ENCODE measurements at regions not wholly inside any gene's neighbourhood (a gene's known extent, or its start where the extent isn't known, plus 50 kb on each side); places are given as distances from the start of the nearest gene placed in this dataset.

GRCh38 chr3:177776661-177777101 lies 579.4 kb upstream of the TBL1XR1 start:
- no peak for DNase-seq (ENCODE audit: low spot score)
- no peaks in the 10 kb centered on the region for H3K9me3 ChIP-seq (ENCODE audit: low read depth, low read length, poor library complexity, severe bottlenecking)
- intact Hi-C loops (cut with micrococcal nuclease; ENCODE audit: unreplicated experiment), result loop anchor here (2.0 to 10.0 kb wide), 5 partner anchors 332 to 722 kb away; partner anchors contain the start of gene TBL1XR1
- peaks cover 25% of the 10 kb centered on the region for H3K4me1 ChIP-seq (ENCODE audit: insufficient read depth, low read length, poor library complexity, severe bottlenecking)
- ChIA-PET POLR2A (ENCODE audit: low non-redundant PET) (no interaction called here), CTCF (no interaction called here)
- no TSS peak for BruUV-seq (replicated peaks)
- H3K27ac ChIP-seq (ENCODE audit: low read depth, low read length, poor library complexity, severe bottlenecking), result no peak overlapping the region
- H3K27me3 ChIP-seq (replicated peaks; ENCODE audit: insufficient read depth, low read depth, low read length, poor library complexity), result no peaks in the 10 kb centered on the region
- no peak overlapping the region for H3K4me3 ChIP-seq (ENCODE audit: low read depth, low read length, poor library complexity, severe bottlenecking)
- TF ChIP-seq, protein P1, sequence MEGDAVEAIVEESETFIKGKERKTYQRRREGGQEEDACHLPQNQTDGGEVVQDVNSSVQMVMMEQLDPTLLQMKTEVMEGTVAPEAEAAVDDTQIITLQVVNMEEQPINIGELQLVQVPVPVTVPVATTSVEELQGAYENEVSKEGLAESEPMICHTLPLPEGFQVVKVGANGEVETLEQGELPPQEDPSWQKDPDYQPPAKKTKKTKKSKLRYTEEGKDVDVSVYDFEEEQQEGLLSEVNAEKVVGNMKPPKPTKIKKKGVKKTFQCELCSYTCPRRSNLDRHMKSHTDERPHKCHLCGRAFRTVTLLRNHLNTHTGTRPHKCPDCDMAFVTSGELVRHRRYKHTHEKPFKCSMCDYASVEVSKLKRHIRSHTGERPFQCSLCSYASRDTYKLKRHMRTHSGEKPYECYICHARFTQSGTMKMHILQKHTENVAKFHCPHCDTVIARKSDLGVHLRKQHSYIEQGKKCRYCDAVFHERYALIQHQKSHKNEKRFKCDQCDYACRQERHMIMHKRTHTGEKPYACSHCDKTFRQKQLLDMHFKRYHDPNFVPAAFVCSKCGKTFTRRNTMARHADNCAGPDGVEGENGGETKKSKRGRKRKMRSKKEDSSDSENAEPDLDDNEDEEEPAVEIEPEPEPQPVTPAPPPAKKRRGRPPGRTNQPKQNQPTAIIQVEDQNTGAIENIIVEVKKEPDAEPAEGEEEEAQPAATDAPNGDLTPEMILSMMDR (conservative IDR thresholded peaks at IDR 0.05; ENCODE audit: low read depth, low read length), result no peak
- TF ChIP-seq EZH2 (IDR thresholded peaks at IDR 0.05; ENCODE audit: borderline replicate concordance, low read depth, low read length, poor library complexity, severe bottlenecking), result no peak
- H3K36me3 ChIP-seq (ENCODE audit: insufficient read depth, low read length, poor library complexity, severe bottlenecking), result no peaks in the 10 kb centered on the region

DNA sequence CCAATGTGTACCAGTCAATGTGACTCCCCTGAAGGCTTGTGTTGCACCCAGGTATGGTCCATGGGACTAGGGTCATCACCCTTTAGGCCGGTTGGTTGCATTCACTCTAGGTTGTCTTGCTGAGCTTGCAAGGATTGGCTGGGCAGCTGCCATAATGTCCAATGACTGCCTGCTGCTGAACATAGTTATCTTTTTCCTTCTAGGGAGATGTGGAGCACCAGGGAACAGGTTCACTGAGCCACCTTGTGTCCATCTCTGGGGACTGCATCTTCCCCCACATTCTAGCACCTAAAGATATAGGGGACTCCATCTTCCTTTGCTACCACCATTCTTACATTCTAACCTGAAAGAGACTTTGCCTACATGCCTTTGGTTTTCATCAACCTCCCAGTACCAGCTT lies 580.4 kb upstream of the TBL1XR1 start:
- BruUV-seq (replicated peaks), result no TSS peak

GRCh38 chr3:177778633-177779032 lies 581.4 kb upstream of the TBL1XR1 start:
- CTCF ChIA-PET, result no interaction called here
- POLR2A ChIA-PET (ENCODE audit: low non-redundant PET), result no interaction called here
- intact Hi-C loops (cut with micrococcal nuclease; ENCODE audit: unreplicated experiment), result loop anchor here (5.0 to 10.0 kb wide), 4 partner anchors 334 to 724 kb away; partner anchors contain the start of gene TBL1XR1
- no peaks in the 10 kb centered on the region for H3K36me3 ChIP-seq (ENCODE audit: insufficient read depth, low read length, poor library complexity, severe bottlenecking)
- BruUV-seq (replicated peaks), result no TSS peak
- H3K27me3 ChIP-seq (replicated peaks; ENCODE audit: insufficient read depth, low read depth, low read length, poor library complexity), result no peaks in the 10 kb centered on the region
- no peaks in the 10 kb centered on the region for H3K9me3 ChIP-seq (ENCODE audit: low read depth, low read length, poor library complexity, severe bottlenecking)
- H3K4me3 ChIP-seq (ENCODE audit: low read depth, low read length, poor library complexity, severe bottlenecking), result no peak overlapping the region
- no peak for TF ChIP-seq EZH2 (IDR thresholded peaks at IDR 0.05; ENCODE audit: borderline replicate concordance, low read depth, low read length, poor library complexity, severe bottlenecking)
- TF ChIP-seq, protein P1 (conservative IDR thresholded peaks at IDR 0.05; ENCODE audit: low read depth, low read length), result no peak
- DNase-seq (ENCODE audit: low spot score), result no peak
- H3K4me1 ChIP-seq (ENCODE audit: insufficient read depth, low read length, poor library complexity, severe bottlenecking), result peaks cover 27% of the 10 kb centered on the region
- H3K27ac ChIP-seq (ENCODE audit: low read depth, low read length, poor library complexity, severe bottlenecking), result no peak overlapping the region

More for the DNA sequence above, 580.4 kb upstream of the TBL1XR1 start:
- no peaks in the 10 kb centered on the region for H3K9me3 ChIP-seq (ENCODE audit: low read depth, low read length, poor library complexity, severe bottlenecking)
- ChIA-PET CTCF (interaction anchor here (0.5 to 0.7 kb wide), 2 partner anchors 418 to 727 kb away, joined by 5 read pairs; no protein-coding TSS in a partner anchor), POLR2A (ENCODE audit: low non-redundant PET) (no interaction called here)
- peak; percentile 84 for DNase-seq (ENCODE audit: low spot score)
- no peaks in the 10 kb centered on the region for H3K27me3 ChIP-seq (replicated peaks; ENCODE audit: insufficient read depth, low read depth, low read length, poor library complexity)
- no peak for TF ChIP-seq EZH2 (IDR thresholded peaks at IDR 0.05; ENCODE audit: borderline replicate concordance, low read depth, low read length, poor library complexity, severe bottlenecking)
- TF ChIP-seq, protein P1 (conservative IDR thresholded peaks at IDR 0.05; ENCODE audit: low read depth, low read length), result peak; percentile 81
- peaks cover 27% of the 10 kb centered on the region for H3K4me1 ChIP-seq (ENCODE audit: insufficient read depth, low read length, poor library complexity, severe bottlenecking)
- intact Hi-C loops (cut with micrococcal nuclease; ENCODE audit: unreplicated experiment), result loop anchor here (2.0 to 10.0 kb wide), 5 partner anchors 333 to 723 kb away; partner anchors contain the start of gene TBL1XR1
- H3K4me3 ChIP-seq (ENCODE audit: low read depth, low read length, poor library complexity, severe bottlenecking), result no peak overlapping the region
- no peak overlapping the region for H3K27ac ChIP-seq (ENCODE audit: low read depth, low read length, poor library complexity, severe bottlenecking)
- no peaks in the 10 kb centered on the region for H3K36me3 ChIP-seq (ENCODE audit: insufficient read depth, low read length, poor library complexity, severe bottlenecking)

All from A673 (cell line).